BJ (cell line): ENCODE measurements at regions not wholly inside any gene's neighbourhood (a gene's known extent, or its start where the extent isn't known, plus 50 kb on each side); places are given as distances from the start of the nearest gene placed in this dataset.

ENCODE experiments used
- CTCF ChIA-PET: fragments of 350-600 bp; formaldehyde crosslinking; extraction: SDS; loops from one replicate; lab custom pipeline; 2021; ENCODE audit warnings: antibody characterized with exemption, inconsistent platforms; lab: Yijun Ruan, JAX
- POLR2A ChIA-PET: fragments of 300-600 bp; sonication (Branson Sonifier 250); formaldehyde crosslinking; extraction: SDS; loops from one replicate; lab custom pipeline; 2021; ENCODE audit warnings: antibody characterized with exemption; lab: Charles Lee
- DNase-seq: peaks from one replicate; pipeline ENCODE4 v3.0.0-alpha.2; 2011; ENCODE audit warnings: low read depth
- H3K27me3 ChIP-seq: 2 replicates; pipeline ENCODE4 v1.6.0; 2011; ENCODE audit warnings: low read length; ENCODE audit not compliant: control insufficient read depth, insufficient read depth
- H3K36me3 ChIP-seq: 2 replicates; pipeline ENCODE4 v1.5.1; 2011; ENCODE audit warnings: low read length; ENCODE audit not compliant: control insufficient read depth, insufficient read depth
- H3K4me3 ChIP-seq: 2 replicates; pipeline ENCODE4 v1.5.1; 2011; ENCODE audit warnings: low read depth, mild to moderate bottlenecking, control low read depth, low read length
- CTCF ChIP-seq: IDR thresholded peaks from 2 replicates; pipeline ENCODE4 v1.5.1; 2011; ENCODE audit warnings: low read depth, mild to moderate bottlenecking, control low read depth, inconsistent platforms, low read length, moderate library complexity; ENCODE audit not compliant: insufficient read depth

DNA sequence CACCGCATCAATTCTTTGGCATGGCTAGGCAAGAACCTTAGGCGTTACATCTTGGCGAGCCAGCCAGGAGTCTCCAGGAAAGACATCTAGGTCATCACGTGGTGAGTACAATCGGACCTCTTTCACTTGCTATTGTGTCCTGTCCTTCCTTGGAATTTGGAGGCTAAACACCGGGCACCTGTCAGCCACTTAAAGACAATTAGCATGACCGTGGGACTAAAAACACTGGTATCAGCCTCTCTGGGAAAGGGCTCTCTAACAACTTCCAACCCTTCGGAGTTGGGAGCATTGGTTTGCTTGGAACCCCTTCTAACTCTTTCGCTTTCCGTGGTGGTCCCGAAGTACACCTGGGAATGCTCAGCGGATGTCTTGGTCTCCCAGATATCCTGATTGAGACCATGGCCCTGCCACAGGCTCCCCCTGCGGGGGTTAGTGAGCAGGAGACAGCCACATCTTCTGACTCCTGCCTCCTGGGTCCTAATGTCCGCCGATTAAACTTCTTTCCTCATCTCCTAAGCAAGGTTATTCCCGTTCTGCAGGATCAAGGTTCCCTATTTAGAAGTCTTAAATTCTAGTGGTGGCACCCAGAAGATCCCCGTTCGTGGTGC lies 971.7 kb downstream of the FSCB start:
- H3K27me3 ChIP-seq = no peaks in the 10 kb centered on the region
- TF ChIP-seq CTCF = no peak

DNA sequence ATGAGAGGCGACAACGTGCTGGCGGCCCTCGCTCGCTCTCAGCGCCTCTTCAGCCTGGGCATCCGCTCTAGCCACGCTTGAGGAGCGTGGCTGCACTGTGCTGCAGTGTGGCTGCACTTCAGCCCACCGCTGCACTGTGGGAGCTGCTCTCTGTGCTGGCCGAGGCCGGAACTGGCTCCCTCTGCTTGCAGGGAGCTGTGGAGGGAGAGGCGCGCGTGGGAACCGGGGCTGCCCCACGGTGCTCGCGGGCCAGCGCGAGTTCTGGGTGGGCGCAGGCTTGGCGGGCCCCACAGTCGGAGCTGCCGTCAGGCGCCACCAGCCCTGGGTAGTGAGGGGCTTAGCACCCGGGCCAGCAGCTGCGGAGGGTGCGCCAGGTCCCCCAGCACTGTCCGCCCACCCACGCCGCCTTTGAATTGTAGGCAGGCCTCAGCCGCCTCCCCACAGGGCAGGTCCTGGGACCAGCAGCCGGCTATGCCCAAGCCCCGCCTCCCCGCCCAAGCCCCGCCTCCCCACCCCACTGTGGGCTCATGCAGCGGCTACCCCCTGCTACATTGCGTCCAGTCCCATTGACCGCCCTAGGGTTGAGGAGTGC lies 974.2 kb downstream of the FSCB start:
- H3K36me3 ChIP-seq = no peaks in the 10 kb centered on the region
- DNase-seq = no peak
- H3K4me3 ChIP-seq = no peak overlapping the region
- no peak for TF ChIP-seq CTCF
- ChIA-PET POLR2A (no interaction called here), CTCF (no interaction called here)
- H3K27me3 ChIP-seq = no peaks in the 10 kb centered on the region

More for the DNA sequence above, 971.7 kb downstream of the FSCB start:
- no peak overlapping the region for H3K4me3 ChIP-seq
- ChIA-PET CTCF (no interaction called here), POLR2A (no interaction called here)
- no peak for DNase-seq
- no peaks in the 10 kb centered on the region for H3K36me3 ChIP-seq

DNA sequence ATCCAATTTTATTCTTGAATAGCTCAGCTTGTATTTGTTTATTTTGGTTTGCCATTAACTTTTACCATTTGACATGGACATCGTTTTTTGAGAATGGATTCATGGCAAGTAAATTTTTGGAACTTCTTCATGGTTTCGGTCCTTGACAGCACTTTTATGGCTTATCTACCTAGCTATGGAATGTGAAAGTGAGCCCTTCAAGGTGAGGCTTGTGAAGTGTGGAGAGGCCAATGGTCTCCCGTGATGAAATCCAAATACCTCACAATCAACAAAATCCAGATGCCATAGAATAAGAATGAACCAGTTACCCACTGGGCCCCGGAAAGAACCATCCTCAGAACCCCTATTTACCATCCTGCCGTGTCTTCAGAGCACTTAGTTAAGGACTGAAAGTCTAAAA lies 978.8 kb downstream of the FSCB start:
- Histone ChIP-seq H3K4me3 (no peak overlapping the region), H3K27me3 (no peaks in the 10 kb centered on the region), H3K36me3 (no peaks in the 10 kb centered on the region)
- no peak for TF ChIP-seq CTCF
- ChIA-PET CTCF (no interaction called here), POLR2A (no interaction called here)
- no peak for DNase-seq

- H3K4me3 ChIP-seq = no peak overlapping the region
- no peak for DNase-seq
- no peaks in the 10 kb centered on the region for H3K27me3 ChIP-seq
- TF ChIP-seq CTCF = no peak
- ChIA-PET CTCF (no interaction called here), POLR2A (no interaction called here)
- no peaks in the 10 kb centered on the region for H3K36me3 ChIP-seq
These were observed 981.4 kb downstream of the FSCB start for GRCh38 chr14:43525658-43526057.

DNA sequence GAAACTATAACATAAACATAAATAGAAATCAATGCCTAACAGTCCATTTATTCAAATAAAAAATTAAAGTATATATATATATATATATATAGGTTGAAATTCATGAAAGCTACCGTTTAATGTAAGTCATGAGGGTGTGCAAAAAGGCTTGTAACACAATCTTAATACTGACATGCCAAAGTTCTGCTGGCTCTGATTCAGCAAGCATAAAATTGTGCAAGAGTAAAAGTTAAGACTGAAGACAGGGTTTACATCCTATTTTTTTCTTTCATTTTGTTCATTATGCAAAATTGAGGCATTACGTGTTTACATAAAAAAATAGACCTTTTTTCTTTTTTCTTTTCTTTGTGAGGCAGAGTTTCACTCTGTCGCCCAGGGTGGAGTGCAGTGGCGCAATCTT lies 984.2 kb downstream of the FSCB start:
- H3K27me3 ChIP-seq = no peaks in the 10 kb centered on the region
- no peaks in the 10 kb centered on the region for H3K36me3 ChIP-seq
- DNase-seq = no peak
- ChIA-PET CTCF (interaction anchor here (0.7 kb wide), 1 partner anchor 57 kb away, joined by 3 read pairs; no protein-coding TSS in a partner anchor), POLR2A (no interaction called here)
- no peak overlapping the region for H3K4me3 ChIP-seq
- TF ChIP-seq CTCF = no peak
